ENCODE measurements at regions not wholly inside any gene's neighbourhood (a gene's known extent, or its start where the extent isn't known, plus 50 kb on each side); places are given as distances from the start of the nearest gene placed in this dataset.

DNA sequence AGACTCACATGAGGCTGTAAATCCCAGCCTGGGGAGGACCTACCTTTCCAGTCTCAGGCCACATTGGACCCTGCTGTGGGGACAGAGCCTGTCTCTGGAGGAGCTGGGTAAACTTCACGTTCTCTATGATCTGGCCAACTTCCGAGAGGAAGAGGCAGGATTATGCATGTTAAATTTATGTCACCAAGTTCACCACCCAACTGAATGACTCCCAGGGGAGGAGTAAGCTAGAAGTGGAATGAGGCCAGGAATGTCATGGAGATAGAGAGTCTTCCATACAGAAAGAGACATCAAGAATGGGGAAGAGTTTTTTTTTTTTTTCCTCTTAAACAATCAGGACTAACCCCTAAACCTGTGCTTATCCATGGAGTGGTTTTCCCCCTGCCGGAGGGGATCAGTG, 90.3 kb upstream of the PALM2AKAP2 start:
- H3K27ac Mint-ChIP-seq, result no peak overlapping the region
- DNase-seq, result no peak
- H3K4me1 Mint-ChIP-seq (ENCODE audit: low read depth), result no peaks in the 10 kb centered on the region

DNA sequence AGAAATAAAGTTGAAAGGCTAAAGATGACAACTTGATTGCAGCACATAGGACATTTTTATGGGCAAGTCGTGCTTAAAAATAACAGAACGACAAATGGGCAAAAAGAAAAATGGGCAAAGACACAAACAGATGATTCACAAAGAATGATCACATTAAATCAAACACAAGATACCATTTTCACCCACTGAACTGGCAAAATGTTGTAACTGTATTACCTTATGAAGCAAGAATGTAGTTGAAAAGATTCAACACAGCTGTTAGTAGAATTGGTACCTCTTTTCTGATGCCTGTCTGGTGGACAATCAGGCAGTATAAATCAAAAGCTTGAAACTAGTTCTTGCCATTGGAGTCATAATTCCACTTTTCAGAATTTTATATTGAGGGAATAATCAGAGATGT, 81.0 kb upstream of the PALM2AKAP2 start:
- intact Hi-C loops (cut with DNase I, micrococcal nuclease), result no loop called here
- CTCF ChIA-PET, result no interaction called here
- no peak for DNase-seq
- peaks cover under 1% of the 10 kb centered on the region for H3K27me3 Mint-ChIP-seq
- Histone ChIP-seq H3K36me3 (ENCODE audit: insufficient read depth, low read length) (no peaks in the 10 kb centered on the region), H3K4me1 (ENCODE audit: insufficient read depth, low read length) (no peaks in the 10 kb centered on the region), H3K27ac (ENCODE audit: low read depth in 1 of 2, low read length in 2 of 2) (no peak overlapping the region), H3K27me3 (ENCODE audit: control insufficient read depth in 1 of 2, insufficient read depth in 2 of 2, low read length in 2 of 2) (no peaks in the 10 kb centered on the region), H3K9me3 (ENCODE audit: control insufficient read depth in 1 of 2, insufficient read depth in 1 of 2, low read length in 2 of 2) (no peaks in the 10 kb centered on the region), H3K4me3 (ENCODE audit: low read length) (no peak overlapping the region)
- no peaks in the 10 kb centered on the region for H3K4me1 Mint-ChIP-seq (ENCODE audit: low read depth)
- no peaks in the 10 kb centered on the region for H3K36me3 Mint-ChIP-seq (ENCODE audit: low read depth)
- POLR2A ChIA-PET, result no interaction called here
- H3K27ac Mint-ChIP-seq, result no peak overlapping the region
- H3K4me3 Mint-ChIP-seq, result no peak overlapping the region
- ATAC-seq (ENCODE audit: poor library complexity), result no peak
- TF ChIP-seq, protein P1, sequence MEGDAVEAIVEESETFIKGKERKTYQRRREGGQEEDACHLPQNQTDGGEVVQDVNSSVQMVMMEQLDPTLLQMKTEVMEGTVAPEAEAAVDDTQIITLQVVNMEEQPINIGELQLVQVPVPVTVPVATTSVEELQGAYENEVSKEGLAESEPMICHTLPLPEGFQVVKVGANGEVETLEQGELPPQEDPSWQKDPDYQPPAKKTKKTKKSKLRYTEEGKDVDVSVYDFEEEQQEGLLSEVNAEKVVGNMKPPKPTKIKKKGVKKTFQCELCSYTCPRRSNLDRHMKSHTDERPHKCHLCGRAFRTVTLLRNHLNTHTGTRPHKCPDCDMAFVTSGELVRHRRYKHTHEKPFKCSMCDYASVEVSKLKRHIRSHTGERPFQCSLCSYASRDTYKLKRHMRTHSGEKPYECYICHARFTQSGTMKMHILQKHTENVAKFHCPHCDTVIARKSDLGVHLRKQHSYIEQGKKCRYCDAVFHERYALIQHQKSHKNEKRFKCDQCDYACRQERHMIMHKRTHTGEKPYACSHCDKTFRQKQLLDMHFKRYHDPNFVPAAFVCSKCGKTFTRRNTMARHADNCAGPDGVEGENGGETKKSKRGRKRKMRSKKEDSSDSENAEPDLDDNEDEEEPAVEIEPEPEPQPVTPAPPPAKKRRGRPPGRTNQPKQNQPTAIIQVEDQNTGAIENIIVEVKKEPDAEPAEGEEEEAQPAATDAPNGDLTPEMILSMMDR (IDR thresholded peaks at IDR 0.05), result no peak
- H3K9me3 Mint-ChIP-seq, result no peaks in the 10 kb centered on the region

More for the DNA sequence above, 90.3 kb upstream of the PALM2AKAP2 start:
- H3K4me3 ChIP-seq (ENCODE audit: low read length), result no peak overlapping the region
- intact Hi-C loops (cut with DNase I, micrococcal nuclease), result no loop called here
- H3K4me3 Mint-ChIP-seq, result no peak overlapping the region
- no peak for ATAC-seq (ENCODE audit: poor library complexity)
- H3K27ac ChIP-seq (ENCODE audit: low read depth in 1 of 2, low read length in 2 of 2), result no peak overlapping the region
- no peaks in the 10 kb centered on the region for H3K36me3 ChIP-seq (ENCODE audit: insufficient read depth, low read length)
- H3K9me3 Mint-ChIP-seq, result no peaks in the 10 kb centered on the region
- CTCF ChIA-PET, result interaction anchor here (0.6 kb wide), 1 partner anchor 8 kb away, joined by 3 read pairs; no protein-coding TSS in a partner anchor
- peaks cover 4% of the 10 kb centered on the region for H3K27me3 Mint-ChIP-seq
- H3K36me3 Mint-ChIP-seq (ENCODE audit: low read depth), result no peaks in the 10 kb centered on the region
- POLR2A ChIA-PET, result no interaction called here
- H3K9me3 ChIP-seq (ENCODE audit: control insufficient read depth in 1 of 2, insufficient read depth in 1 of 2, low read length in 2 of 2), result no peaks in the 10 kb centered on the region
- no peaks in the 10 kb centered on the region for H3K27me3 ChIP-seq (ENCODE audit: control insufficient read depth in 1 of 2, insufficient read depth in 2 of 2, low read length in 2 of 2)
- TF ChIP-seq, protein P1 (IDR thresholded peaks at IDR 0.05), result no peak
- H3K4me1 ChIP-seq (ENCODE audit: insufficient read depth, low read length), result no peaks in the 10 kb centered on the region

DNA sequence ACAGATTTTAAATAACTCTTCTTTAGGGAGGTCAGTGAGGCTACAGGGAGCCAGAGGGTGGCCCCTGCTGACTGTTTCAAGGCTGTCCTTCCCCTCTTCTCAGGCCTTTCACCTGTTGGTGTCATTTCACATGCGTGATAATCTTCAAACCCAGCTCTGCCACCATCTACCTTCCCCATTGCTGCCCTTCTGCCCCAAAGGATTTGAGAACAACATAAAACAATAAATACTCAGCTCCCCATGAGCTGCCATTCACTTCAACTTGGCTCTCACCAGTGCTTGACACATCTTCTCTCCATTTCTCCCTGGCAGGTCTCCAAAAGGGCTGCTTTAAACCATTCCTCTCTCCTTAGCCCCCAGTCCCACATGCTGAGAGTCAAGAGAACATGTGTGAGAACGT, 75.5 kb upstream of the PALM2AKAP2 start:
- Histone ChIP-seq H3K36me3 (ENCODE audit: insufficient read depth, low read length) (no peaks in the 10 kb centered on the region), H3K4me3 (ENCODE audit: low read length) (no peak overlapping the region), H3K9me3 (ENCODE audit: control insufficient read depth in 1 of 2, insufficient read depth in 1 of 2, low read length in 2 of 2) (no peaks in the 10 kb centered on the region), H3K27me3 (ENCODE audit: control insufficient read depth in 1 of 2, insufficient read depth in 2 of 2, low read length in 2 of 2) (peaks cover 0 to 2% of the 10 kb centered on the region in 2 experiments), H3K27ac (ENCODE audit: low read depth in 1 of 2, low read length in 2 of 2) (no peak overlapping the region), H3K4me1 (ENCODE audit: insufficient read depth, low read length) (no peaks in the 10 kb centered on the region)
- TF ChIP-seq, protein P1 (IDR thresholded peaks at IDR 0.05), result no peak
- intact Hi-C loops (cut with DNase I, micrococcal nuclease), result no loop called here
- no peaks in the 10 kb centered on the region for H3K36me3 Mint-ChIP-seq (ENCODE audit: low read depth)
- H3K27ac Mint-ChIP-seq, result no peak overlapping the region
- POLR2A ChIA-PET, result no interaction called here
- no peak for DNase-seq
- no peaks in the 10 kb centered on the region for H3K4me1 Mint-ChIP-seq (ENCODE audit: low read depth)
- no peak overlapping the region for H3K4me3 Mint-ChIP-seq
- CTCF ChIA-PET, result no interaction called here
- no peaks in the 10 kb centered on the region for H3K27me3 Mint-ChIP-seq
- no peak for ATAC-seq (ENCODE audit: poor library complexity)
- H3K9me3 Mint-ChIP-seq, result no peaks in the 10 kb centered on the region
